Activated CD8-positive, alpha-beta T cell treated with anti-CD3 and anti-CD28 coated beads for 36 hours (primary cell): ENCODE measurements at regions not wholly inside any gene's neighbourhood (a gene's known extent, or its start where the extent isn't known, plus 50 kb on each side); places are given as distances from the start of the nearest gene placed in this dataset.
A peak's percentile ranks its signal among the peaks of the same experiment; 100 is the strongest.

Experiments used
- ATAC-seq: fragments of 200-7000 bp; cut with Tn5 transposase; one replicate; pipeline ENCODE4 v1.10.0; 2021; ENCODE audit warnings: mild to moderate bottlenecking, moderate library complexity
- CTCF ChIA-PET: fragments of 350-600 bp; sonication (Branson Sonifier 250); formaldehyde crosslinking; loops from one replicate; lab custom pipeline; 2021; ENCODE audit warnings: antibody characterized with exemption; lab: Charles Lee
- POLR2A ChIA-PET: fragments of 350-600 bp; sonication (Branson Sonifier 250); formaldehyde crosslinking; loops from one replicate; lab custom pipeline; 2021; ENCODE audit warnings: antibody characterized with exemption; lab: Charles Lee
- DNase-seq: peaks from one replicate; pipeline ENCODE4 v3.0.0-alpha.2; 2020
- H3K27ac Mint-ChIP-seq: one replicate; pipeline ENCODE4 v1.8.0; 2021; ENCODE audit warnings: mild to moderate bottlenecking, mixed read lengths
- H3K27me3 Mint-ChIP-seq: one replicate; pipeline ENCODE4 v1.8.0; 2021; ENCODE audit warnings: mixed read lengths
- H3K36me3 Mint-ChIP-seq: one replicate; pipeline ENCODE4 v1.8.0; 2021; ENCODE audit warnings: low read depth, mixed read lengths
- H3K4me1 Mint-ChIP-seq: one replicate; pipeline ENCODE4 v1.8.0; 2021; ENCODE audit warnings: low read depth, mixed read lengths
- H3K4me3 Mint-ChIP-seq: one replicate; pipeline ENCODE4 v1.8.0; 2021; ENCODE audit warnings: mild to moderate bottlenecking, moderate library complexity, mixed read lengths
- H3K9me3 Mint-ChIP-seq: one replicate; pipeline ENCODE4 v1.8.0; 2021; ENCODE audit warnings: mixed read lengths
- intact Hi-C: fragments of 100-400 bp; cut with micrococcal nuclease; formaldehyde crosslinking; loops from one replicate; pipeline ENCODE4 v1.10.0; 2022
- TF ChIP-seq, protein P1 (sequence below): fragments of 200-600 bp; IDR thresholded peaks from one replicate; pipeline ENCODE4 v1.8.0; 2022; ENCODE audit warnings: antibody characterized with exemption, mild to moderate bottlenecking

DNA sequence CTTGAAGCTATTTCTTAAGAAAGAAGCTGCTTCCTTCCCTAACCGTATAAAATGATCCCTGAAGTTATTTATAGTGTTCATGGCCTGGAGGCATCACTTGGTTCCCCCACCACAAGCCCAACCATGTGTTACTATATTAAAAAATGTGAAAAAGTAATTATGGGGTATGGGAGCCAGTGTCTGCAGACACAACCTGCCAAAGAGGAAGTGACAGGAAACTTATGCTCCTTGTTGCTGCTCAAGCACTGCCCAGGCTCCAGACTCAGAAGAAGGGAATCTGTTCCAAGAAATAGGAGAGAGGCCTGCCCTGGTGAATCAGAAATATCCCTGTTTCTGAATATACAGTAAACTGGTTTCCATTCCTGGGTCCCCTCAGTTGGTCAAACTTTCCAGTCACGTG lies 217.2 kb upstream of the BMP4 start:
- CTCF ChIA-PET = interaction anchor here (1.0 to 5.7 kb wide), 4 partner anchors 11 to 635 kb away, joined by 3 to 39 read pairs (median 20); no protein-coding TSS in a partner anchor

DNA sequence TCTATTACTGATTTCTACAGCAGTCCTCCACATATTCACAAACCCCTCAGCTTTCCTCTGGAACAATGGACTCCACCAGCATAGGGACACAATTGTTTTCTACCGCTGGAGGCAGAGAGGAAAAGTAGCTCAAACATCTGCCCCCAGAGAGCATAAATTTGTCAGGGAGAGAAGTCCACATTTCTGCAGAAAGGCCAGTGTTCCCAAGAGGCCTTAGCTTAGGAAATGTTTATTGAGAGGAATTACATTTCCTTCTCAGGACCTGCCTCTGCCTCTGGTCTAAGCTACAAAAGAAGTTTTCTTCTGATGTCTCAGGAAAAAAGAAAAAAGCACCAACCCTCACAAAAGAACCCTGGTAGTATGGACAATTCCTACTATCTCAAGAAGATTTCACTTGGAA lies 217.8 kb upstream of the BMP4 start:
- peaks cover 25% of the 10 kb centered on the region for H3K27me3 Mint-ChIP-seq
- no peaks in the 10 kb centered on the region for H3K9me3 Mint-ChIP-seq
- CTCF ChIA-PET = interaction anchor here (1.0 to 5.7 kb wide), 9 partner anchors 10 to 635 kb away, joined by 3 to 39 read pairs (median 4); no protein-coding TSS in a partner anchor

More for the DNA sequence above, 217.2 kb upstream of the BMP4 start:
- POLR2A ChIA-PET = no interaction called here
- TF ChIP-seq, protein P1, sequence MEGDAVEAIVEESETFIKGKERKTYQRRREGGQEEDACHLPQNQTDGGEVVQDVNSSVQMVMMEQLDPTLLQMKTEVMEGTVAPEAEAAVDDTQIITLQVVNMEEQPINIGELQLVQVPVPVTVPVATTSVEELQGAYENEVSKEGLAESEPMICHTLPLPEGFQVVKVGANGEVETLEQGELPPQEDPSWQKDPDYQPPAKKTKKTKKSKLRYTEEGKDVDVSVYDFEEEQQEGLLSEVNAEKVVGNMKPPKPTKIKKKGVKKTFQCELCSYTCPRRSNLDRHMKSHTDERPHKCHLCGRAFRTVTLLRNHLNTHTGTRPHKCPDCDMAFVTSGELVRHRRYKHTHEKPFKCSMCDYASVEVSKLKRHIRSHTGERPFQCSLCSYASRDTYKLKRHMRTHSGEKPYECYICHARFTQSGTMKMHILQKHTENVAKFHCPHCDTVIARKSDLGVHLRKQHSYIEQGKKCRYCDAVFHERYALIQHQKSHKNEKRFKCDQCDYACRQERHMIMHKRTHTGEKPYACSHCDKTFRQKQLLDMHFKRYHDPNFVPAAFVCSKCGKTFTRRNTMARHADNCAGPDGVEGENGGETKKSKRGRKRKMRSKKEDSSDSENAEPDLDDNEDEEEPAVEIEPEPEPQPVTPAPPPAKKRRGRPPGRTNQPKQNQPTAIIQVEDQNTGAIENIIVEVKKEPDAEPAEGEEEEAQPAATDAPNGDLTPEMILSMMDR = no peak
- Mint-ChIP-seq H3K4me1 (no peaks in the 10 kb centered on the region), H3K27me3 (peaks cover 18% of the 10 kb centered on the region), H3K9me3 (no peaks in the 10 kb centered on the region), H3K4me3 (no peak overlapping the region), H3K36me3 (no peaks in the 10 kb centered on the region), H3K27ac (no peak overlapping the region)
- DNase-seq (no peak), ATAC-seq (no peak)
- intact Hi-C loops = loop anchor here (10.0 kb wide), 1 partner anchor 639 kb away; no protein-coding TSS in a partner anchor

GRCh38 chr14:54175298-54175942 lies 218.8 kb upstream of the BMP4 start:
- DNase-seq = peak; percentile 66
- ChIA-PET CTCF (interaction anchor here (0.6 to 5.7 kb wide), 20 partner anchors 9 to 763 kb away, joined by 3 to 39 read pairs (median 4); partner anchors contain the start of gene BMP4), POLR2A (interaction anchor here (0.6 kb wide), 1 partner anchor 378 kb away, joined by 3 read pairs; no protein-coding TSS in a partner anchor)
- intact Hi-C loops = loop anchor here (5.0 to 10.0 kb wide), 2 partner anchors 243 to 641 kb away; no protein-coding TSS in a partner anchor
- TF ChIP-seq, protein P1 = peak; percentile 75
- Mint-ChIP-seq H3K27me3 (peaks cover 22% of the 10 kb centered on the region), H3K4me1 (no peaks in the 10 kb centered on the region), H3K27ac (no peak overlapping the region), H3K36me3 (no peaks in the 10 kb centered on the region), H3K9me3 (no peaks in the 10 kb centered on the region), H3K4me3 (no peak overlapping the region)
- no peak for ATAC-seq

More for the DNA sequence above, 217.8 kb upstream of the BMP4 start:
- no peak for DNase-seq
- TF ChIP-seq, protein P1 = no peak
- Mint-ChIP-seq H3K36me3 (no peaks in the 10 kb centered on the region), H3K4me3 (no peak overlapping the region), H3K27ac (no peak overlapping the region), H3K4me1 (no peaks in the 10 kb centered on the region)
- no peak for ATAC-seq
- POLR2A ChIA-PET = no interaction called here
- intact Hi-C loops = loop anchor here (10.0 kb wide), 1 partner anchor 640 kb away; no protein-coding TSS in a partner anchor

DNA sequence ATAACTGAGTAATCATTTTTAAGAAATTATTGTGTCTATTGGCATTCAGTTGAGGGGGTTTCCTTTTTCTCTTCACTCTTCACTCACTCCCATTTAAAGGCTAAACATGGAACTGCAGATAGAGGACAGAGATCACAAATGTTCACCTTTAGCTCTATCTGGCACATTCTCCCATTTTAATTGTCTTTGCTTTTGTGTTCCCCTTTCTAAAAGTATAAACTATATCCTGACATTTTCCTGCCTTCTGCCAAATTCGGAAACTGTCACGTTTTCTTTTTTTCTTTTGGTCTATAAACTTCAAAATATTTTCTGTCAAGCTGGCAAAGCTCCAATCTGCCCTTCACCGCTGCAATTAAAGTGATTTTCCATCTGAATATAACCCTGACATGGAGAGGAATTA lies 219.8 kb upstream of the CDKN3 start:
- DNase-seq (no peak), ATAC-seq (no peak)
- H3K4me1 Mint-ChIP-seq = no peaks in the 10 kb centered on the region
- no peak overlapping the region for H3K27ac Mint-ChIP-seq
- no peak overlapping the region for H3K4me3 Mint-ChIP-seq
- no peaks in the 10 kb centered on the region for H3K36me3 Mint-ChIP-seq
- TF ChIP-seq, protein P1 = no peak
- H3K9me3 Mint-ChIP-seq = no peaks in the 10 kb centered on the region
- intact Hi-C loops = loop anchor here (5.0 to 10.0 kb wide), 2 partner anchors 245 to 642 kb away; no protein-coding TSS in a partner anchor
- CTCF ChIA-PET = interaction anchor here (3.1 to 5.7 kb wide), 3 partner anchors 9 to 638 kb away, joined by 10 to 39 read pairs (median 29); no protein-coding TSS in a partner anchor
- POLR2A ChIA-PET = no interaction called here
- H3K27me3 Mint-ChIP-seq = peaks cover 18% of the 10 kb centered on the region
